Parathyroid adenoma (tissue), 2 donors: ENCODE measurements at regions not wholly inside any gene's neighbourhood (a gene's known extent, or its start where the extent isn't known, plus 50 kb on each side); places are given as distances from the start of the nearest gene placed in this dataset.

Source experiments
- H2AFZ ChIP-seq: fragments of 300-600 bp; sonication (generic); one replicate; pipeline ENCODE4 v1.7.0; 2017; ENCODE audit warnings: antibody characterized with exemption, mild to moderate bottlenecking
- H3K27ac ChIP-seq: fragments of 300-600 bp; sonication (generic); one replicate; pipeline ENCODE4 v1.7.0; 2017
- H3K27me3 ChIP-seq: fragments of 300-600 bp; sonication (generic); one replicate; pipeline ENCODE4 v1.7.0; 2017; ENCODE audit warnings: low read length; ENCODE audit not compliant: control insufficient read depth, insufficient read depth
- H3K36me3 ChIP-seq: fragments of 300-600 bp; sonication (generic); one replicate; pipeline ENCODE4 v1.7.0; 2017; ENCODE audit warnings: low read length; ENCODE audit not compliant: control insufficient read depth, insufficient read depth
- H3K4me1 ChIP-seq: fragments of 300-600 bp; sonication (generic); one replicate; pipeline ENCODE4 v1.7.0; 2017; ENCODE audit warnings: control low read depth
- H3K4me2 ChIP-seq: fragments of 300-600 bp; sonication (generic); one replicate; pipeline ENCODE4 v1.7.0; 2017; ENCODE audit warnings: low read length
- H3K4me3 ChIP-seq: fragments of 300-600 bp; sonication (generic); one replicate; pipeline ENCODE4 v1.7.0; 2017; ENCODE audit warnings: low read depth, low read length
- H3K79me2 ChIP-seq: fragments of 300-600 bp; sonication (generic); one replicate; pipeline ENCODE4 v1.7.0; 2017; ENCODE audit warnings: control low read depth
- H3K9ac ChIP-seq: fragments of 300-600 bp; sonication (generic); one replicate; pipeline ENCODE4 v1.7.0; 2017; ENCODE audit warnings: mild to moderate bottlenecking
- H3K9me3 ChIP-seq: fragments of 300-600 bp; sonication (generic); one replicate; pipeline ENCODE4 v1.7.0; 2017; ENCODE audit warnings: low read length; ENCODE audit not compliant: control insufficient read depth
- CTCF ChIP-seq: fragments of 300-600 bp; sonication (generic); IDR thresholded peaks from one replicate; pipeline ENCODE4 v1.7.0; 2017; ENCODE audit warnings: antibody characterized with exemption, mild to moderate bottlenecking
- donor health status: primary hyperparathyroidism.

DNA sequence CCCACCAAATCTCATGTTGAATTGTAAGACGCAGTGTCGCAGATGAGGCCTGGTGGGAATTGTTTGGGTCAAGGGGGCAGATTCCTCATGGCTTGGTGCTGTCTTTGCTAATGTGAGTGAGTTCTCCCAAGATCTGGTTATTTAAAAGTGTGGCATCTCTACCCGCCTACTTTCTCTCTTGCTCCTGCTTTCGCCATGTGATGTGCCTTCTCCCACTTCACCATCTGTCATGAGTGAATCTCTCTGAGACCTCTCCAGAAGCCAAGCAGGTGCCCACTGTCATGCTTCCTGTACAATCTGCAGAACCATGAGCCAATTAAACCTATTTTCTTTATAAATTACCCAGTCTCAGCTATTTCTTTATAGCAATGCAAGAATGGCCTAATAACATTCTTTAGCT, 246.6 kb upstream of the CDH20 start:
- Histone ChIP-seq H3K9me3 (no peaks in the 10 kb centered on the region), H3K4me1 (no peaks in the 10 kb centered on the region), H3K27me3 (no peaks in the 10 kb centered on the region), H3K4me3 (no peak overlapping the region), H3K27ac (no peak overlapping the region), H3K9ac (no peak overlapping the region), H3K36me3 (no peaks in the 10 kb centered on the region), H3K79me2 (no peaks in the 10 kb centered on the region), H2AFZ (no peak overlapping the region), H3K4me2 (no peak overlapping the region)
- no peak for TF ChIP-seq CTCF

DNA sequence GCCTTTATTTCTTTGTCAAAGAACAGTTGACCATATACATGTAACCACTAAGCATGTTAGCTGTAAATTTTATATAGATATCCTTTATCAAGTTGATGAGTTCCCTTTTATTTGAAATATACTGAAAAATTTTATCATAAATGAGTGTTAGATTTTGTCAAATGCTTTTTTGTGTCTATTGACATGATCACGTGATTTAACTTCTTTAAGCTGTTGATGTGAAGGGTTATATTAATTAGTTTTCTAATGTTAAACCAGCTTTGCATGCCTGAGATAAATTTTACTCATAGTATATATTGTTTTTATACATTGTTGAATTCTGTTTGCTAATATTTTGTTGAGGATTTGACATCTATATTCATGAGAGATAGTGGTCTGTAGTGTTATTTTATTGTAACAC, 241.9 kb upstream of the CDH20 start:
- Histone ChIP-seq H3K4me2 (no peak overlapping the region), H3K4me1 (no peaks in the 10 kb centered on the region), H3K27ac (no peak overlapping the region), H3K79me2 (no peaks in the 10 kb centered on the region), H3K9me3 (no peaks in the 10 kb centered on the region), H3K4me3 (no peak overlapping the region), H2AFZ (no peak overlapping the region), H3K36me3 (no peaks in the 10 kb centered on the region), H3K9ac (no peak overlapping the region), H3K27me3 (no peaks in the 10 kb centered on the region)
- TF ChIP-seq CTCF, result no peak

GRCh38 chr18:61093965-61094364, 239.3 kb upstream of the CDH20 start:
- Histone ChIP-seq H3K36me3 (no peaks in the 10 kb centered on the region), H3K9me3 (no peaks in the 10 kb centered on the region), H3K4me1 (no peaks in the 10 kb centered on the region), H2AFZ (no peak overlapping the region), H3K4me3 (no peak overlapping the region), H3K4me2 (no peak overlapping the region), H3K9ac (no peak overlapping the region), H3K79me2 (no peaks in the 10 kb centered on the region), H3K27ac (no peak overlapping the region), H3K27me3 (no peaks in the 10 kb centered on the region)
- TF ChIP-seq CTCF, result no peak

GRCh38 chr18:61096226-61096625, 237.0 kb upstream of the CDH20 start:
- Histone ChIP-seq H3K36me3 (no peaks in the 10 kb centered on the region), H3K79me2 (no peaks in the 10 kb centered on the region), H3K9ac (no peak overlapping the region), H3K4me2 (no peak overlapping the region), H3K4me1 (no peaks in the 10 kb centered on the region), H3K4me3 (no peak overlapping the region), H3K27ac (no peak overlapping the region), H2AFZ (no peak overlapping the region), H3K9me3 (no peaks in the 10 kb centered on the region), H3K27me3 (no peaks in the 10 kb centered on the region)
- no peak for TF ChIP-seq CTCF

DNA sequence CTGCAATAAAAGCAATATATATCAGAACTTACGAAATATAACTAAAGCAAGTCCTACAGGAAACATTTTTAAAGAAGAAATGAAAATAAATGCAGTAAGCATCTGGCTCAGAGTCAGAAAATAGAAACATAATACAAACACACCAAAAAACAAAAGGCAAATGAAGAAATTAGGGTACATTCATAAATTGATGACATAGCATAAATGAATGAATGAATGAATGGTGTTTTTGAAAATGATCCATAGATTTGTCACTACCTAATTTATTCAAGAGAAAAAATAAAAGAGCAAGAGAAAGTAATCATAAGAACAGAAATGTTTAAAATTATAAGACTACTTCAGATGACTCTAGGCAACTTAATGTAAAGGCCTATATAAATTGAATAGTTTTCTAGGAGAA, 226.1 kb upstream of the CDH20 start:
- no peak for TF ChIP-seq CTCF

More for the DNA sequence above, 226.1 kb upstream of the CDH20 start:
- no peaks in the 10 kb centered on the region for H3K4me1 ChIP-seq
- H3K9ac ChIP-seq, result no peak overlapping the region
- no peaks in the 10 kb centered on the region for H3K79me2 ChIP-seq
- H3K36me3 ChIP-seq, result no peaks in the 10 kb centered on the region
- no peak overlapping the region for H3K4me3 ChIP-seq
- no peak overlapping the region for H3K4me2 ChIP-seq
- H3K27ac ChIP-seq, result no peak overlapping the region
- H3K27me3 ChIP-seq, result no peaks in the 10 kb centered on the region
- no peak overlapping the region for H2AFZ ChIP-seq
- no peaks in the 10 kb centered on the region for H3K9me3 ChIP-seq
